GM21619 (cell line): ENCODE measurements at regions not wholly inside any gene's neighbourhood (a gene's known extent, or its start where the extent isn't known, plus 50 kb on each side); places are given as distances from the start of the nearest gene placed in this dataset.

Source experiments
- ATAC-seq: cut with Tn5 transposase; IDR thresholded peaks from one replicate; pipeline ENCODE4 v1.9.1; 2021; ENCODE audit not compliant: unreplicated experiment

GRCh38 chr2:223545830-223546229 is 56.3 kb downstream of the SCG2 start:
- ATAC-seq, result no peak
